Activated T-helper 1 cell treated with anti-CD3 and anti-CD28 coated beads, Interleukin-12 subunit alpha, Interleukin-12 subunit beta, Interleukin-2, Interleukin-4 antibody, amounts not matched to agents 30 ng/mL and 10 ng/mL and 1 ng/mL, durations not matched to agents 14 hours and 24 hours and 36 hours (primary cell): ENCODE measurements at regions not wholly inside any gene's neighbourhood (a gene's known extent, or its start where the extent isn't known, plus 50 kb on each side); places are given as distances from the start of the nearest gene placed in this dataset.
"Not testable (repeated sequence)": the region's sequence is repeated elsewhere in the genome, so short reads cannot be mapped to it uniquely, and the experiment has no call there.

Source experiments
- DNase-seq: peaks from one replicate; pipeline ENCODE4 v3.0.0; 2021; ENCODE audit warnings: low spot score
- H3K27ac Mint-ChIP-seq: one replicate; pipeline ENCODE4 v1.8.0; 2021; ENCODE audit warnings: mild to moderate bottlenecking, mixed read lengths
- H3K27me3 Mint-ChIP-seq: one replicate; pipeline ENCODE4 v1.8.0; 2022; ENCODE audit warnings: mild to moderate bottlenecking, moderate library complexity, mixed read lengths; ENCODE audit not compliant: insufficient read depth
- H3K36me3 Mint-ChIP-seq: one replicate; pipeline ENCODE4 v1.8.0; 2021; ENCODE audit warnings: low read depth, mixed read lengths
- H3K4me1 Mint-ChIP-seq: one replicate; pipeline ENCODE4 v1.8.0; 2021; ENCODE audit warnings: low read depth, mixed read lengths
- H3K4me3 Mint-ChIP-seq: one replicate; pipeline ENCODE4 v1.8.0; 2021; ENCODE audit warnings: mild to moderate bottlenecking, moderate library complexity, mixed read lengths
- H3K9me3 Mint-ChIP-seq: one replicate; pipeline ENCODE4 v1.8.0; 2021; ENCODE audit warnings: mixed read lengths
- intact Hi-C: fragments of 100-400 bp; cut with micrococcal nuclease; formaldehyde crosslinking; loops from one replicate; pipeline ENCODE4 v1.15.1; 2024

DNA sequence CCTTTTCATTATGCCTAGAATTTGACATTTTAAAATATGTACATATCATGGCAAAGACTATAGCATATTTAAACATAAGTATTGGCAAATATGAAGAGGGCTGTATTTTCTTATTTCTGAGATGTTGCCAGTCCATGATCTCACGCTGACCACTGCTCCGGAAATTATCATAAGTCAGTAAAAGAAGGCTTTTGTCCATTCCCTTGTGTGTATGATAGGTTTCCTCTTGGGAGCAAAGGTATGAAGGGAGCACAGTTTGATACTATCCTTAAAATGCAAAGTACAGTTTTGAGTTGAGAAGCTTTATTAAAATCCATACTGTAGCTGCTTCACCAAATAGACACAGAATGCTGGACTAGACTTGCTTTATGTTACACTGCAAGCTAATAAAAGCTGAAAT lies 52.6 kb upstream of the AGA start:
- intact Hi-C loops, result no loop called here
- Mint-ChIP-seq H3K4me1 (no peaks in the 10 kb centered on the region), H3K27me3 (peaks cover 2% of the 10 kb centered on the region), H3K36me3 (no peaks in the 10 kb centered on the region), H3K4me3 (no peak overlapping the region), H3K27ac (no peak overlapping the region), H3K9me3 (no peaks in the 10 kb centered on the region)
- DNase-seq, result no peak

DNA sequence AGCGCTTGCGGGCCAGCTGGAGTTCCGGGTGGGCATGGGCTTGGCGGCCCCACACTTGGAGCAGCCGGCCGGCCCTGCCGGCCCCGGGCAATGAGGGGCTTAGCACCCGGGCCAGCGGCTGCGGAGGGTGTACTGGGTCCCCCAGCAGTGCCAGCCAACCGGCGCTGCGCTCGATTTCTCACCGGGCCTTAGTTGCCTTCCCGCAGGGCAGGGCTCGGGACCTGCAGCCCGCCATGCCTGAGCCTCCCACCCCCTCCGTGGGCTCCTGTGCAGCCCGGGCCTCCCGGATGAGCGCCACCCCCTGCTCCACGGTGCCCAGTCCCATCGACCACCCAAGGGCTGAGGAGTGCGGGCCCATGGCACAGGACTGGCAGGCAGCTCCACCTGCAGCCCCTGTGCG lies 53.4 kb upstream of the AGA start:
- DNase-seq, H3K27ac Mint-ChIP-seq, H3K4me1 Mint-ChIP-seq, H3K9me3 Mint-ChIP-seq, intact Hi-C loops, H3K36me3 Mint-ChIP-seq, H3K27me3 Mint-ChIP-seq, H3K4me3 Mint-ChIP-seq: not testable (repeated sequence)

DNA sequence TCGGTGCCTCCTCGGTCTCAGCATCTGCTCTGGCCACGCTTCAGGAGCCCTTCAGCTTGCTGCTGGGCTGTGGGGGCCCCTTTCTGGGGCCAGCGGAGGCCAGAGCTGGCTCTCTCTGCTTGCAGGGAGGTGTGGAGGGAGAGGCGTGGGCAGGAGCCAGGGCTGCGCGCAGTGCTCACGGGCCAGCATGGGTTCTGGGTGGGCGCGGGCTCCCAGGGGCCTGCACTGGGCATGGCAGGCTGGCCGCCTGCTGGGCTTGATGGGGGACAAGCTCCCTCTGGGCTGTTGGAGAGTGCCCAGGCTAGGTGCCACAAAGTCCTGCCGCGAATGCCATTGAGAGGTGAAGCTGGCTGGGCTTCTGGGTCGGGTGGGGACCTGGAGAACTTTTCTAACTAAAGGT lies 57.3 kb upstream of the AGA start:
- Mint-ChIP-seq H3K27ac (no peak overlapping the region), H3K27me3 (no peaks in the 10 kb centered on the region), H3K36me3 (no peaks in the 10 kb centered on the region), H3K4me1 (peaks cover 8% of the 10 kb centered on the region), H3K9me3 (no peaks in the 10 kb centered on the region), H3K4me3 (no peak overlapping the region)
- intact Hi-C loops, result no loop called here
- no peak for DNase-seq

DNA sequence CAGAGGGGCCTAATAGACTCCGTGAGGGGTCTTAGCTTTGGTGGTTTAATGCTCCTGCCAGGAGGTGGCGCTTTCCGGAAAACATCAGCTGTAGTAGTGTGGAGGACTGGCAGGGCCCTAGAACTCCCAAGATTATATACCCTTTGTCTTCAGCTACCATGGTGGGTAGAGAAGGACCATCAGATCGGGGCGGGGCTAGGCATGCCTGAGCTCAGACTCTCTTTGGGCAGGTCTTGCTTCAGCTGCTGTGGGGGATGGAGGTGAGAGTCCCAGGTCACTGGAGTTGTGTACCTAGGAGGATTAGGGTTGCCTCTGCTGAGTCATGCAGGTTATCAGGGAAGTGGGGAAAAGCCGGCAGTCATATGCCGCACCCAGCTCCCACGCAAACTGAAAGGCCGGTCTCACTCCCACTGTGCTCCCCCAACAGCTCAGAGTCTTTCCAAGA lies 63.0 kb upstream of the AGA start:
- no peak for DNase-seq
- H3K27ac Mint-ChIP-seq, result no peak overlapping the region
- no peak overlapping the region for H3K4me3 Mint-ChIP-seq
- intact Hi-C loops, result no loop called here
- no peaks in the 10 kb centered on the region for H3K27me3 Mint-ChIP-seq
- H3K36me3 Mint-ChIP-seq, result no peaks in the 10 kb centered on the region
- H3K4me1 Mint-ChIP-seq, result peaks cover 8% of the 10 kb centered on the region
- H3K9me3 Mint-ChIP-seq, result no peaks in the 10 kb centered on the region

DNA sequence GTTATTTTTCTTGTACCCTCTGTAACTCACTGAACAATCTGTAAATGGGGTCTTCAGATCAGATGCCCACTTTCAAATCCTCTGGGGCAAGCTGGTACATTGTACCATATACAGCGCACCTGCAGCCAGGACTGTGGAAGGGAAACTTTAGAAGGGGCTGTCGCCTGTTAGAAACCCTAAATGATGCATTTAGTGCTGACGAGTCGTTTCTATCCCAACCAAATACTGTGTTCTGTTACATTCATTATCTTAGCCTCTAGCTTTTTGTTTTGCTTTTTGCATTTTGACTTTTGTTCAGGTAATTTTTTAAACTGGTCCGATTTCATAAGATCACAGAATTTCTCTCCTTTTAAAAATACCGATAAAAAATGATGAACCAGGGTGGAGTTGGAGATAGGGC lies 66.4 kb upstream of the AGA start:
- Mint-ChIP-seq H3K27ac (no peak overlapping the region), H3K4me3 (no peak overlapping the region), H3K36me3 (no peaks in the 10 kb centered on the region), H3K9me3 (no peaks in the 10 kb centered on the region), H3K4me1 (no peaks in the 10 kb centered on the region), H3K27me3 (no peaks in the 10 kb centered on the region)
- DNase-seq, result no peak
- intact Hi-C loops, result no loop called here

DNA sequence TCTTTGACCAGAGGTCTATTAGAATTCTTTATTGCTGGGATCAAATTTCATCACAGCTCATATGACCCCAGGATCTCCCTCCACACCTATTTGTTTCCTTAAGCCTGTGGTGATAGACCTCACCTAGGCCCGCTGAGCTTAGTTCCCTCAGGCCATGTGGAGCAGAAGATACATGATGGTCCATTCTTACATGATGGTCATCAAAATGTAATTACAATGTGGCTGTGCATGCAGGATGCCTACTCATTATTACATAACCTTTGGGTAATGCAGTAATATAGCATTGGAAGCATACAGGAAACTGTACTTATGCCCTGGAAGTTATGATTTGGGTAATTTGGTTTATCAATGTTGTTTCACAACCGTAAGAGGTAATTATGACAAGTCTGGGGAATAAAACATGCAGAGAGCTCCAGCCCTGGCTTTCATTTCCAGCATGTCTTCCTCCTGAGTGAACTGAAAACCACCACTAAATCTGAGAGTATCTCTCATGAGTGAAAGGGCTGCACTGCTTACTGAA lies 67.0 kb upstream of the AGA start:
- intact Hi-C loops, result no loop called here

DNA sequence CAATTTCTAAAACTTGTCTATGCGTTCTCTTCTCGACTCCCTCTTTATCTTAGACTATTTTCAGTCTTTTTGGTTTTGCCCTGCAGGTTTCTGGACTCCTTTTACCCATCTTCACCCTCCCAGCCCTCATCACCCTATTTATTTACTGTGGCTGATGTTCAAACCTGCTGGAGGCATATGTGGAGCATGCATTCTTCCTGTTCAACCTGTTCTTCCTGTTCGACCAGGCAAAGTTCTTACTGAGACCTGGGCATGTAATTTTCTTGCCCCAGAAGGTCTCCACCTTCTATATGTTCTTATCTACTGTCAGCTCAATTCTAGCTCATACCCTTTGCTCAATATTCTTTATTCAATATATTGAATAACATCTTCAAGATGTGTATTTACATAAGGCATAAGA lies 69.4 kb upstream of the AGA start:
- intact Hi-C loops, result no loop called here
- H3K4me3 Mint-ChIP-seq, result no peak overlapping the region
- no peak overlapping the region for H3K27ac Mint-ChIP-seq
- no peaks in the 10 kb centered on the region for H3K27me3 Mint-ChIP-seq
- H3K4me1 Mint-ChIP-seq, result no peaks in the 10 kb centered on the region
- DNase-seq, result no peak
- no peaks in the 10 kb centered on the region for H3K9me3 Mint-ChIP-seq
- H3K36me3 Mint-ChIP-seq, result no peaks in the 10 kb centered on the region

More for the DNA sequence above, 67.0 kb upstream of the AGA start:
- Mint-ChIP-seq H3K36me3 (no peaks in the 10 kb centered on the region), H3K9me3 (no peaks in the 10 kb centered on the region), H3K4me3 (no peak overlapping the region), H3K4me1 (no peaks in the 10 kb centered on the region), H3K27ac (no peak overlapping the region), H3K27me3 (no peaks in the 10 kb centered on the region)
- no peak for DNase-seq

DNA sequence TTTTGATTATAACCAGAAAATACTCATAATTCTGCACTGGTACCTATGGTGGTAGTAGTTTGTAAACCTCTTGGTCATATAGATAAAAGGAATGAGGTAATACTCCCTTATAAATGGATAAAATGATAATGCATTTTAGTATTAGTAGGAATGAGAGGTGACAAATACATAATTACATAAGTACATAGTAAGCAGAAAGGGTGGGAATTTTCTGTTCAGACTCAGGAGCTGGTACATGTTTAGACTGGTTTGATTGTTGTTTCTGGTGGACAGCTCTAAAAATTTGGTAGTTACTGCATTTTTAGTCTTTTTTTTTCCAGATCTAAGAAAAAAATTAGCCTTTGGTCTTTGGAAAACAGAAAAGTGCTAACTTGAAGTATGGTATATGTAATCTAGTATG lies 70.4 kb upstream of the AGA start:
- no peaks in the 10 kb centered on the region for H3K4me1 Mint-ChIP-seq
- no peak for DNase-seq
- H3K27ac Mint-ChIP-seq, result no peak overlapping the region
- intact Hi-C loops, result no loop called here
- no peak overlapping the region for H3K4me3 Mint-ChIP-seq
- no peaks in the 10 kb centered on the region for H3K9me3 Mint-ChIP-seq
- no peaks in the 10 kb centered on the region for H3K36me3 Mint-ChIP-seq
- no peaks in the 10 kb centered on the region for H3K27me3 Mint-ChIP-seq

DNA sequence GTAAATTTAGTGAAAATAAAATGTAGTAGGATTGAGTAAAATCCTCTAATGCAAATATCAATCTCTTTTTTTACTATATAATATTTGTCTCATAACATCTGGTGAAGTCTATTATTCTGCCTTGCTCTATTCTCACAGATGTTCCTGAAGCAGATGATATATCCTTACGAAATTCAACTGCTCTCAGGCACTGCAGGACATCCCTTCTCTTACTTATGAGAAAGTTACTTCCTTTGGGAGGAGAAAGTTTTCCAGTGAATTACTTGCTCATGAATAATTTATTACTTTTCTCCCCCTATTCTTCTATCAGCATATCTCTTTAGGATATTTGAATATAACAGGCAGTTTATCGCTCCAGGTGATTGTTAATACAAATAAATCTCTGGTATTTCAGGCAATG lies 75.6 kb upstream of the AGA start:
- intact Hi-C loops, result no loop called here
- Mint-ChIP-seq H3K36me3 (no peaks in the 10 kb centered on the region), H3K9me3 (peaks cover 3% of the 10 kb centered on the region), H3K4me1 (no peaks in the 10 kb centered on the region), H3K4me3 (no peak overlapping the region), H3K27me3 (no peaks in the 10 kb centered on the region), H3K27ac (no peak overlapping the region)
- DNase-seq, result no peak

DNA sequence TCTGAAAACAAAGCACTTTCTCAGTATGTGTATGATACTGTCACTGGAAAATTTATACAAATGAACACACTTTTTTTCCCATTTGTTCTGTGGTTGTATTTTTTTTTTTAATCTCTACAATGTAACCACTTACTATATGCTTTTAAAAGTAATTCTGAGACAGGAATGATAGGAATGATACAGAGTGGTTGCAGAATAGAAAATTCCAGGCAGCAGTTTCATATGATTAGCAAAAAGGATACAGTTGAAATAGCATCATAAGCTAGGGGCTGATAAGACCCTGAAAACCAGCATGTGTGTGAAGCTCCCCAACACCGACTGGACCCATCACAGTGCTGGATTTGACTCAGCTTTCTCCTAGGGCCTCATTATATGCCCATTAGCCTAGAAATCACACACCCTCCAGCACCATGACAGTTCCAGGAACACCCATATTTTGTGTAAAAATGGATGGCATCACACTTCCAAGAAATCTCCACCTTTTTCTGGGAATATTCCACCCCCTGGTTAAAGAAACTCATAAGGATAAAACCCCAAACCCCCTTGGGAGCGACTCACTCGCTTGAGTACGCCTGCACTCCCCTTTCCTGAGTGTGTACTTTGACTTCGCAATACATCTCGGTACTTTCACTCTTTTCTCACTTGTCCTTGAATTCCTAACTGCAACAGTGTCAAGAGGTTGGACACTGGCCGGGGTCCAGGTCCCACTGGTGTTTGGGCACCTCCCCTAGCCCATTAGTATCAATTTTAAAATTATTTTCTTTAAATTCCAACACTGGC lies 77.4 kb upstream of the AGA start:
- no peaks in the 10 kb centered on the region for H3K27me3 Mint-ChIP-seq
- H3K27ac Mint-ChIP-seq, result no peak overlapping the region
- DNase-seq, result no peak
- H3K9me3 Mint-ChIP-seq, result peaks cover 3% of the 10 kb centered on the region
- H3K4me1 Mint-ChIP-seq, result no peaks in the 10 kb centered on the region
- H3K36me3 Mint-ChIP-seq, result no peaks in the 10 kb centered on the region
- intact Hi-C loops, result no loop called here
- no peak overlapping the region for H3K4me3 Mint-ChIP-seq

DNA sequence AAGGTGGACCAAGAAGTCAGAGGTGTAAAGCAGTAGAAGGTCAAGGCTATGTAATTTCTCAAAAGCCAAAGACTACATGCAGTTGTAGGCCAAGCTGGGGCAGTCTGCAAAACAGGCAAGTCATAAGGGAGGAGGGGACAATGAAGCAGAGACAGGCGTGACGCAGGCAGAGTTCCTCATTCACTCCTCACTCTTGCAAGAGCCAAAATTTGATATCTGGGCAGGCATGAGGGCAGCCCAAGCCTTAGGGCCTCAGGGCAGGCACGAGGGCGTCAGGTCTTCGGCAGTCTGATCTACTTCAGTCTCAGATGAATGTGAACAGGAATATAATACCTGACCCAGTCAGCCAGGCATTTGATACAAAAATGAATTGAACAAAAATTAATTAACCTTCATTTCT lies 86.4 kb upstream of the AGA start:
- no peaks in the 10 kb centered on the region for H3K9me3 Mint-ChIP-seq
- intact Hi-C loops, result no loop called here
- no peak overlapping the region for H3K27ac Mint-ChIP-seq
- no peaks in the 10 kb centered on the region for H3K36me3 Mint-ChIP-seq
- H3K27me3 Mint-ChIP-seq, result no peaks in the 10 kb centered on the region
- no peak for DNase-seq
- no peak overlapping the region for H3K4me3 Mint-ChIP-seq
- H3K4me1 Mint-ChIP-seq, result no peaks in the 10 kb centered on the region

DNA sequence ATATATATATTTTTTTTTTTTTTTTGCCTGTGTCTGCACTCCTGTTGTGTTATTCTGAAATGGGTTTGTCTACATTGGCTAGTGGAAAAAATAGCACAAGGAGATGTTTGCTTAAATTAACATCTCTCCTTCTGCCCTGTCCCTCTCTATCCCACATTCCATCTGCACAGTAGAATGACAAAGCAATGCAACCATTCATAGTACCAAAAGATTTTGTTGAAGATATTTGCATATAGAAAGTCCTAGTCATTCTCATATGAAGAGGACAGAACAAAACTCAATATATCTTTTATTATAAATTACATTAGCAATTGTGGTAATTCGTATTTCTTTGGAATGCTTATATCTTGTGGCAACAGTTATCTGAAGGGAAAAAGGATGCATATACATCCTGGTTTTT lies 88.3 kb upstream of the AGA start:
- Mint-ChIP-seq H3K9me3 (no peaks in the 10 kb centered on the region), H3K4me3 (no peak overlapping the region), H3K36me3 (no peaks in the 10 kb centered on the region), H3K4me1 (no peaks in the 10 kb centered on the region), H3K27me3 (no peaks in the 10 kb centered on the region), H3K27ac (no peak overlapping the region)
- no peak for DNase-seq
- intact Hi-C loops, result no loop called here

DNA sequence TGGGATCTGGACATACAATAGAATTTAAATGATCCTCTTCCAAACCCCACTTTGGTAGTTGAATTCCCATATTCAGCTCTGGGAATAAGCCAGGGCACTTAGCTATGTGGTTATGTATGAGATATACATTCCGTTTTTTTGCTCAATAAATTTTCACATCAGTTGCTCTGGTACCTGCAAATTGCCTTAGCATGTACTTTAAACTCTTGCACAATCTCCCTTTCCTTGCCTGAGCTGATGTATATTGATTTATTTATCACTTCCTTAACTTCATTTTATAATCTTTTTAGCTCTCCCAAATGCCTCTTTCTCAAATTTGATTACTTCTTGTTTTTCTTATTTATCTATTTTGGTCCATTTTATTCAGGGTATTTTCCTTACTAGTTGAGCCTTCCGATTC lies 90.1 kb upstream of the AGA start:
- Mint-ChIP-seq H3K27me3 (no peaks in the 10 kb centered on the region), H3K27ac (no peak overlapping the region), H3K36me3 (no peaks in the 10 kb centered on the region), H3K4me1 (no peaks in the 10 kb centered on the region), H3K9me3 (no peaks in the 10 kb centered on the region), H3K4me3 (no peak overlapping the region)
- DNase-seq, result no peak
- intact Hi-C loops, result no loop called here

DNA sequence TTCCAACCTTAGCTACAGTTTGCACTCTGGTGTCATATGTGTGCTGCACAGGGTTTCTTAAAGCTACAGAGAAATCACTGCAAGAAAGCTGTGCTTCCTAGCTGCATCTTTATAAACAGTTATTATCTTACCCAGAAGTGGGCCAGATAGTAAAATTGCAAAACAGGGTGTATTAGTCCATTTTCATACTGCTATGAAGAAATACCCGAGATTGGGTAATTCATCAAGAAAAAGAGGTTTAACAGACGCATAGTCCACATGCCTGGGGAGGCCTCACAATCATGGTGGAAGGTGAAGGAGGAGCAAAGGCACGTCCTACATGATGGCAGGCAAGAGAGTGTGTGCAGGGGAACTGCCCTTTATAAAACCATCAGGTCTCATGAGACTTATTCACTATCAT lies 92.6 kb upstream of the AGA start:
- H3K27me3 Mint-ChIP-seq, H3K9me3 Mint-ChIP-seq, intact Hi-C loops, H3K36me3 Mint-ChIP-seq, H3K4me1 Mint-ChIP-seq, DNase-seq, H3K4me3 Mint-ChIP-seq, H3K27ac Mint-ChIP-seq: not testable (repeated sequence)
